GM19240 (cell line): ENCODE measurements at regions not wholly inside any gene's neighbourhood (a gene's known extent, or its start where the extent isn't known, plus 50 kb on each side); places are given as distances from the start of the nearest gene placed in this dataset.

Source experiments
- DNase-seq: peaks from one replicate; pipeline ENCODE4 v3.0.0; 2011; ENCODE audit warnings: low spot score; ENCODE audit not compliant: insufficient read length

DNA sequence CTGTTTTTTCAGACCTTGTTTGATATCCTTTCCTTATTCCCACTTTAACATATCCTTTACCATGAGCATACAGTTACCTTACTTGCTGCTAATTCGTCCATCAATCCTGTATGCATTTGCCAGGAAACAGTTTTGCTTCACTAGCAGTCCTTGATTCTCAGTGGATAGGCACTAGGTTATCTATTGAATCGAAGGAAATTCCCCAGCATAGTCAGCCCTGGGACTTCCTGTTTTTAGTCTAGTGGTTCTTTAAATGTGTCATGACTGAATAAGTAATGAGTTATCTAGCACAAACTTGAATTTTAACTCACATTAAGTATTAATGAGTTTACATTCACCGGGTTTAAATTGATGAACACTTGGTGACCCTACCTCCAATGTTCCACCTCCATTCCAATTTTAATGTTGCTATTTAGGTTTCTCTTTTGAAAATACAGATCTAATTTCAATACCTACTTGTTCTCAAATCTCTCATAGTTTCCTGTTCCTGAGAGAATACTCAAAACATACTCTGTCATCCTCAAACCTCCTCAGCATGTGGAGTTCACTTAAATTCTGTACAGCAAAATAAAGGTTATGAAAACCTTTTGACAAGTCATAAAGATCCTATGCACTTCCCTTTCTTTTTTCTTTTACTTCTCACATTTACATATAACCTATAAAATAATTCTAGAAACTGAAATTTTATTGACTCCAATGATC, 1375.1 kb upstream of the TENM4 start:
- DNase-seq = no peak

DNA sequence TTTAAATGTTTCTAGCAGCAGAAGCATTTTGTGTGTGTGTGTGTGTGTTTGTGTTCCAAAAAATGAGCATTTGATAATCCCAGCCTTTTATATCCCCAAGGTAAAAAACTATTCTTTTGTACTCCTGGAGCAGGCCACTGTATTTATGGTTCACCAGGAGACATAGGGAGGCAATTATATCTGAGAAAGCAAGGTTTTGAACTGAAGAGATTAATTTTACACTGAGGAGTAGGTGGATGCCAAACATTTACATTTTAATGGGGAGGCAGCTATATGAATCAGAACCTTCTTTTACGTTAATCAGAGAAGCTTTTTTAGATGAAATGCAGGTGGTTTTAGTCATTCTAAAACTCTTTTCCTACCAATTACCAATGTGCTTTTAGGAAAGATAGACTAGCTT, 1374.0 kb upstream of the TENM4 start:
- no peak for DNase-seq

DNA sequence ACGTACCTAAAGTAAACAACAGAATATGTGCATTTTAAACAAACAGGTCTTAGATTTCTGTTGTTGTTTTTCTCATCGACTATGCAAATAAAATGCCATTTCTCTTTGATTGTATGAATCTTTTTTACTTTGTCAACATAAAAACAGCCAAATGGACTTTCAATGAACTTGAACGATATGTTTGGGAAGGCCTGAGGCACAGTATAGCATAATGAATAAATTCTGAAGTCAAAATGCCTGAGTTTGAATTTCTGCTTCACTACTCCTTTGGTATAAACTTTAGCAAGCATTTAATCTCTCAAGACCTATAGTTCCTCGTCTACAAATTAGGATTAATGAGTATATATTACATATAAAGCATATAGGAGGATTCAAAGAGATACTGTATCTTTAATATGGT, 1369.9 kb upstream of the TENM4 start:
- no peak for DNase-seq

DNA sequence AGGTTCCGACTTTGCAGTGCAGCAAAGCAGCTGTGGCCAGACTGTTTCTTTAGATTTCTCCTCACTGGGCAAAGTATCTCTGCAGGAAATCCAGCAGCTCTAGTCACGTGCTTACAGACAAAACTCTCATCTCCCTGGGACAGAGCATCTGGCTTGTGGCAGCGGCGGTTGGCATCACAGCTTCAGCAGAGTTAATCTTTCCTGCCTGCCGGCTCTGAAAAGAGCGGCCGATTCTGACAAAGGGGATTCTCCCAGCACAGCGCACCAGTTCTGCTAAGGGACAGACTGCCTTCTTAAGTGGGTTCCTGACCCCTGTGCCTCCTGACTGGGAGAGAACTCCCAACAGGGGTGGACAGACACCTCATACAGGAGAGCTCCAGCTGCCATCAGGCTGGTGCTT, 1357.3 kb upstream of the TENM4 start:
- DNase-seq = no peak

DNA sequence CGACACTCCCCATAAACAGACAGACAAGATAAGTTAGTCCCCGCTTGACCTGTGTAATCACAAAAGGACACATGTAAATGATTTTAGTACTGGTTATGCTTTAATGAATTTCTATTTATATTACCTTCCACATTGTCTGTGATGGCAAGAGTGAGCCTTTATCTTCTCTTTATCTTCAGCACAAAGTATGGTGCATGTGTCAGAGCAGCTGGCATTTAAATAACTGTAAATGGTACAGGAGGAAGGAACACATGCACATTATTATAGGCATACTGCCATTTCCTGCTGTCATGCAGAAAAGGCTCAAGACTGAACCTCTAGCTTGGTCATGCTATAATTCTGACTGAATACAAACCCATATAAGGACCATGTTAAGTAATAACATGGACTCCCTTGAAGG, 1342.7 kb upstream of the TENM4 start:
- no peak for DNase-seq

DNA sequence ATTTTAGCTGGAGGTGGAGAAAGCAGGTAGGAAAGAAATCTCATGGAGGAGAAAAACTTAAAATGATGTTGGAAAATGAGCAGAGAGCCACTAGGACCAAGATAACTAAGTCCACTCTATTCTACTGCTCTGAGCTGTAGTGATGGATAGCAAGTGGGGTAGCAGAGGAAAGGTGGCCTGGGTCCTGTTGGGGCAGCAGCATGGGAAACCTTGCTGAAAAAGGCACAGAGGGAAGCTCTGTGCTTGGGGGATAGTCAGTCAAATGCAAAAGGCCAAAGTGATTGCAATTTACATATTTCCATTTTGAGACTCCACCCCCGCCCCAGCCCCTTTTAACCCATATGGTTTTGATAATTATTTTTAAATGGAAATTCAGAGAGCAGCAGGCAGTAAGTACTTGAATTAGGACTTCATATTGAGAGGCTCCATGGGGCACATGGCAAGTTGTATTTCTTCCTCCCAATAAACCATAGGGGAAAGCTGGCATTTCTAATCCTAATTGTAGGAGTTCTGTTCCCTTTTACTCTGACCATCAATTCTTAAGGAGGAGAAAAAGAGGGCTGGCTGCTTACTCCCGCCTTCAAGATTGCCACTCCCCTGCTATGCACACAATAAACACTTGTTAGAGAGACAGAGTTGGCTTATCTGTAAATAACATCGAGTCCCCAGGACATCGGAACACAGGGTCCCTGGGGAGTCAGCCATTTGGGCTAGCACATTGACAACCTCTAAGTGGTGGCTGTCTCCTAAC, 1341.5 kb upstream of the TENM4 start:
- no peak for DNase-seq

DNA sequence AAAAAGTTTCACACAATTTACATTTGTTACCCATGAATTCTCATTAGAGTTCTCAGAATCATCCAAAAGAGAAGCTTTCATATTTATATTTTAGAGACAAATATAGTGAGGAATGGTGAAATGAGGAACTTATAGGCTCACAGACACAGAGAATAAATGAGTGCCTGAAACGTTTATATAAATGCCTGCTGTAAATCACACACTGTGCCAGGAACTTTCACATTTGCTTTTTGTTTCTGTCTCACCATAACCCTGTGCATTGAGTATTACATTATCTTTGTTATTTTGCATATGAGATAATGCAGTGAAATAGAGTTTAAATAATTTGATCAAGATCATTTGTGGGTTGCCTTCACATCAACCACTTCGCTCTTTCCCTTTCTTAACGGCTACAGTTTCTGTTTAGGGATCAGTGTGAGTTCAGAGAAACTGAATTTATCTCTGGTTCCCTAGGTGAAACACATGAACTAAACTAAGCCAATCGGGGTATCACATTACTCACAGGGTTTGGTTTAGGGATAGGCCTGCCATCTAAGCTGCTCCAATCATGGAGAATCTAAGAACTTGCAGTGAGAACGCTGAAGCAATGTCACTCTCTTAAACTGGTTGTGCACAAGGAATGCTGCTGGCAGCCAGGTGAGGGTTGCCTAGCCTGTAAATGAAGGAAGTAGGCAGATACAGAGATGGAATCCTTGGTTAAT, 1339.2 kb upstream of the TENM4 start:
- DNase-seq = no peak

DNA sequence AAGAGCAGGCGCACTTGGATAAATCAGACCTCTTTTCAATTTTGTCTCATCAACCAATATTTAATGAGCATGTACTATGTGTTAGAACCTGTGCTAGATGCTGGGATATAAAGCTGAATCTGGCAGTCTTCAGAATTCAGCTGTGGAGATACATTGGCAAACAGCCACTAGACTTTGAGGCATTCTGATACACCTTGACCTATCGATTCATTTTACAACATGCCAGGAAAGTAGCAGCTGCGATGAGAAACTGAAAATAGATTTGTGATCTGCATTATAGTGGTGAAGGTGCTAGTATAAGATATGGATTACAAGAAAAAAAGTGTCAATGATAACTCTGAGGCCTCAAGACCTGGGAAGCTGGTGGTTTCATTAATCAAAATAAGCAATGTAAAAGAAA, 1338.1 kb upstream of the TENM4 start:
- no peak for DNase-seq

DNA sequence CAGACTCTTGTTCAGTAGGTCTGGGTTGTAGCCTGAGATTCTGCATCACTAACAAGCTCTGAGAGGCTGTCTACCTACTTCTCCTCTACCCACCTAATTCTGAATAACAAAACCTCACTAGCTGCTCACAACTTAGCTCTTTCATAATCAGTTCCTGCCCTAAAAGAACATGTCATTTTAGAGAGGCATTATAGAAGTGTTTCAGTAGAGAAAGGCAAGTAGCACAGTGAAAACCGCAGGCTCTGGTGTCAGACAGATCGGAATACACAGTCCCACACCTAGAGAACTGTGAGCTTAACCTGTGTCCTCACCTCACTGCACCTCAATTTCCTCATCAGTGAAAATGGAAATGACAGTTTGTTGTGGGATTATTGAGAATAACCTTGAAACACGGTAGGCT, 1337.6 kb upstream of the TENM4 start:
- no peak for DNase-seq

DNA sequence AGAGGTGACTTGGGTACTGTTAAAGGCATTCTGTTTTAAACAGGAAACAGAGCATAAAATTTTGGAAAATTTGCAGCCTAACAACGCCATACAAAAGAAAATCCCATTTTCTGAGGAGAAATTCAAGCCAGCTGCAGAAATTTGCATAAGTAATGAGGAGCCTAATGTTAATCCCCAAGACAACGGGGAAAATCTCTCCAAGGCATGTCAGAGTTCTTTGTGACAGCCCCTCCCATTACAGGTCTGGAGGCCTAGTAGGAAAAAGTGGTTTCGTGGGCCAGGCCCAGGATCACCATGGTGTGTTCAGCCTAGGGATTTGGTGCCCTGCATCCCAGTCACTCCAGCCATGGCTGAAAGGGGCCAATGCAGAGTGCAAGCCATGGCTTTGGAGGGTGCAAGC, 1333.1 kb upstream of the TENM4 start:
- no peak for DNase-seq

DNA sequence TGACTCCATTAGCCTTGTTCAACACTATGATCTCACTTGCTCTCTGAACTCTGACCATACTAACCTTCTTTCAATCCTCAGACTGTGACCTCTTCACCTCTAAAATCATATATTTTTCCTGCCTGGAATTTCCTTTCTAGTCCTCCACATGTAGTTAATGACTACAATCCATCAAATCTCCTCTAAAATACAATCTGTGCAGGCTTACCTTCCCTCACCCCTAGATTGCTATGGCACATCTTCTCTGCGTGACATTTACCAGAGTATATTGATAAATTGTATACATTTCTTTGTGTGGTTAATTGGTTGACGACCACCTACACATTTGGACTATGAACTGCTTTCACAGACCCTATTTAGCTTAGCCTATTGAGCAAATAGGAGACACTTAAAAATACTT, 1330.2 kb upstream of the TENM4 start:
- no peak for DNase-seq

DNA sequence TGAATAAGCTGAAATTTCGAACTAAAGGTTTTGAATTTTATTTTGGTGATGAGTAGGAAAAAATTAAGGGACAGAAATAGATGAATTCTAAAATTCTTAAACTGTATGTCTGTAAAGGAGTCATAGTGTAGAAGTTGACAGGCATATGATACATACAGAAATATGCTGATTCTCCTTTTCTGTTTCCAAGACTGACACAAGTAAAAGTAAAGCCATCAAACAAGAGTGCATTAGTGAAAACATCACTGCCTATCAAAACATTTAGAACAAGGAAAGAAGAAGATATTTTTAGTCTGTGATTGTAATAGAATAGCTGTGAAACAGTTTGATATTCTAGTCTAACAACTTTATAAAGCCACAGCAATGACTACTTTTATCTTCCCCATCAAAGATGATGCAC, 1318.0 kb upstream of the TENM4 start:
- DNase-seq = no peak

DNA sequence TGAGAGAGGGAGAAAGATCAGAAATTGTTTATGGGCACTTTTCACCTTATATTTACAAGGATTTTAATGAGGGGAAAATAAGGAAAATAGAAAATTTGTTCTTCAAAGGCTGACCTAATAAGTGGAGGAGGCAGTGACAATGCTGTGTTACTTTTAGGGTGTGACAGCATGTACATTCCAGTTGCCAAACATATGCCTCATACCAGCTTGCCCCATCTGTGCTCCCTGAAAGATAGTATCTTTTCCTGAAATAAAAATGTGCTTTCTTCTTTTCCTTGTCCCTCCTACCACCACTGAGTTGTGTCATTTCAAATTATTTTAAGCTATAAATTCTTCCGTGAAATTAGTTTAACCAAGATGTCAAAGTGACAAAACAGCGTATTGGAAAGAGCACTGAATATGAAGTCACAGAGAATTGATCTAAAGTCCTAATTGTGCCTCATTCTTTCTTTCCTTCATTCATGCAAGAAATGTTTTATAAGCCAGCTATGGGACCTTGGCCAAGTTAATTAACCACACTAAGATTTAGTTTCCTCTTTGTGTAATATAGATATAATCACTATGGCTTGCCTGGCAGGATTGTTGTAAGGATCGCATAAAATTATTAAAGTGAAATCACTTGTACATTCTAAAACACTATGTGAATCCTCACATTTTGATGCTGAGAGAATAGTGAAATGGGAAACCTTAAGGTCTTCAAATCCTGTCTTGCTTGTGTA, 1307.5 kb upstream of the TENM4 start:
- no peak for DNase-seq

DNA sequence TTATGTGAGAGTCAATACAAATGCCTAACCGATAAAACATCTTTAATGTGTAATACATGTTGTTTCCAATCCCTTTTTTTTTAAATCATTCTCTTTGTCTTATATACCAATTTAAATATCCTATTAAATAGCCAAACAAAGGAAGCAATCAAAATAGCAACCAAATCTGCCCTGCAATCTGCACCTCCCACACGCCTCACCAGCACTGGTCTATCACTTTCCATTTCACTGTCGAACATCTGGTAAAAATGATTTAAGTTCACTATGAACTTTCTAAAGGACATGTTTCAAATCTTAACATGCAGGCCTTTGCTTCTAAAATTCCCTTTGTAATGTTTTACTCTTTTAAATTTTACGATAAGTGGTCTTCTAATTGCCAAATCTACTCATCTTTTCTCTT, 1305.5 kb upstream of the TENM4 start:
- DNase-seq = no peak

DNA sequence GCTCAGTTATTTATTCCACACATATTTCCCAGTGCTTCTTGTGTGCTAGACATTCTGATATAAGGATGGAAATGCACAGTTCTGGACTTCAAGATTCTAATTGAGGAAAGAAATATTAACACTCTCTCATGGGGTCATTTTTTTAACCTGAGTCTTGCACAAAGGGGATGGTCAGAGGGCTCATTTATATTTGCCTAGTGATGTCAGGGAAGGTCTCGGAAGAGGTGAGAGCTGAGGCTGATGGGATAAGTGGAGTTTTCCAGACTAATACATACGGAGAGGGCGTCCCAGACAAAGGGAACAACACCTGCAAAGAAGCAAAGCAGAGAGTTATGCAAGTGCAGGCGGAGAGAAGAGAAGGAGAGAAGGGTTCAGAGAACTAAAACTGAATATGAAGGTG, 1304.6 kb upstream of the TENM4 start:
- no peak for DNase-seq

DNA sequence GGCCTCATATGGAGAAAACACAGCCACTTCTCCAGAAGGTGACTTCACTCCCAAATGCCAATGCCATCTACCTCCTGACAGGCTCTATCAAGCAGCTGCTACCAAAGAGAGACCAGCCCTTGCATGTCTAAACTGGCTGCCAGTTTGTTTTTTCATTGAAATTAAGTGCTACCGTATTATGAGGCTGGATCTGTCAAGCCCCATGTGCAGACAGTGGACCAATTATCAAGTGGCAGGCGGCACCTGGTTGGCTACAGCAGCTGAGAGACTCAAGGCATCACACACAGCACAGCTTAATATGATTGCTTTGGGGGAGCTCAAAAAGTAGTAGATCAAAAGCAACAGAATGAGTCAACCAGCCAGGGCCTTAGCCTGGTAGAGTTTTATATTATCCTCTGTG, 1293.0 kb upstream of the TENM4 start:
- no peak for DNase-seq

DNA sequence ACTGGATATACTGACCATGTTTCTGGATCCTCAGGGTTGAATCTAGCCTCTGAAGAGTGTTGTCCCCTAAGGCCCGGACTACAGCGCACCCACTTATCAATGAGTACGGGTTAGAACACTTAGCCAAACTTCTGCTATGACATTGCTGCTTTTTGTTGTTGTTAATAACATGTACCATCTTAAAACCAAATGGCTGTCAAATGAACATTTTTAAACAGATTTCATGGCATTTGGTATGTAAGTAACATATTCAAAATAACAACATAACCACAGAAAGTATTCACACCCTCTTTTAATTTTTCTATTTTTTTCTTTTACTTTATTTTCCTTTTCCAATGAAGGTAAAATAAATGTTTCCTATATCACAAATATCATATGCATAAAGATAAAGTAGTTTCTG, 1292.5 kb upstream of the TENM4 start:
- no peak for DNase-seq

DNA sequence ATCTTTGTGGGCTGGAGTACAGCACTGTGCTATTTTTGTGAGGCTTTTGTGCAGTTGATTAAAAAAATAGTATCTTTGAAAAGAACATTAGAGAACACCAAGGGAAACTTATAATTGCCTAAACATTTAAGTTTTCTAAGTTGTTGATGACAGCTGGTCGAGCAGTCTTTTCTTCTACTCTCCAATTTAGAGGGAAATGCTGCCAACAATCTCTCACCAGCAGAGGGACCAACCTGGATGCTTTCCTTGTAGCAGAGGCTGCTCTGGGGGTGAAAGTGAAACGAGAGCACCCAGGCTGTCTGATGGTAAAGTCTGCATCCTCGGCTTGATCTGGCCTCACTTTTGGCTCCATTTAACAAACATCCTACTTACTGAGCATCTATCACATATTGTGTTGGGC, 1286.5 kb upstream of the TENM4 start:
- peak; percentile 4 for DNase-seq

DNA sequence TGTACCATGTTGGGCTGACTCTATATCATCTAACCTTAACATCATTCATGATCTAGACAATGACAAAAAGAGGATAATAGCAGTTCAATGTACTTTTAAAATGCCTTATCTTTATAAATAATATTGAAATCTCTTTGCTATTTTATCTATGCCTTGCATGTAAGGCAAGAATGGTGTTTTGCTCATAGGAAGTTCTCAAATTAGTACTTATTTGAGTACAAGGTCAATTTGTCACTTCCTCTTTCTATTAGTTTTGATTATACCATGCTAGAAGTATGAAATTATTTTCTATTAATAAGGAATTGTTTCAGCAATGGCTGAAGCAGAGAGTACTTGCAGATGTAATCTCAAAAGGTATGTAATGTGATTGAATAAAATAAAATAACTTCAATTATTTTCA, 1285.4 kb upstream of the TENM4 start:
- no peak for DNase-seq

DNA sequence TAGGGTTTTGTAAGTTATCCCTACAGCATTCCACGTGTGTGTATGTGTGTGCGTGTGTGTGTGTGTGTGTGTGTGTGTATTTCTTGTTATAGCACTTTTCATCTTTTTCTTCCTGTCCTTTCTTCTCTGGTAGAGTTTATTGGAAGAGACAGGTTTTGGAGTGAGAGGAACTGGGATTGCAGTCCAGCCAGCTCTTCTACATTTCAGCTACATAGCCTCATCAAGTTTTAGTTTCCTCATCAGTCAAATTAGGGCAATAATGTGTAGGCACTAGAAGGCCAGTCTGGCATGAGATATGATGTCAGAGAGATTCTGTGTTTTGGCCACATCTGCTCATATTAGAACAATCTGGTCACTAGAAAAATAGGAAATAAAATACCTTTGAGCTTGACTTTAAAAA, 1283.5 kb upstream of the TENM4 start:
- DNase-seq = no peak

DNA sequence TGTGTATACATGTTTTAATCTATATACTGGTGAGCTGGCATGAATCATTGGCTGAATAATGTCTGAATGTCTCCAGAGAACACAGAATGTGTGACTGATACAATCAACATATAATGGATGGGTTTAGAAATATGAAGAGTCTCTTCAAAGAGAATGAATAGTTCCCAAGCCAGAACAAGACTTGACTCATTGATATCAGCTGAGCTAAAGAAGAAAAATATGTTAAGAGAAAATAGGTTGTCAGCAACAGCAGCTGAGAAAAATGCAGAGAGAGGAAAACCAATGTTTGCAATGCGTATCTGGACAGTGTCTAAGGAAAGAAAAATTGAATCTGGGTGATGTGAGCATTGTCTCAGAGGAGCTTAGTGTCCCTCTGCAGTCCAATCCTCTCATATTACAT, 1281.8 kb upstream of the TENM4 start:
- DNase-seq = no peak

DNA sequence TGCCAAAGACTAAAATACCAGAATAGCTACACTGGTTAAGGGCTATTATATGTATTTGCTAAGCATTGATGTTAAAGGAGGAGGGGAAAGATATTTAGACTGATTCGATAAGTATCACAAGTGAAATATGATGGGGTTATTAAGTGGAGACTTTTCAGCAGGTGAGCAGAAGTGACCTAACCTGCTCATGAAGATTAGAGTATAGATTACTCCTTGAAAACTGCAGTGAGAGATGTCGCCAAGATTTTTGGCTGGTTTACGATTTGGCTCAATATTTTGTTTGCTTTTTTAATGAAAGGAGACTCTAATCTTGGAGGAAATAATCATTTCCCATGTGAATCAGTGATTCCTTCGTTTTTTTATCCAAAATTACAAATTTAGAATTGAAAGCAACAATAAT, 1279.5 kb upstream of the TENM4 start:
- DNase-seq = no peak
